ENCODE measurements at regions not wholly inside any gene's neighbourhood (a gene's known extent, or its start where the extent isn't known, plus 50 kb on each side); places are given as distances from the start of the nearest gene placed in this dataset.
A peak's percentile ranks its signal among the peaks of the same experiment; 100 is the strongest.

DNA sequence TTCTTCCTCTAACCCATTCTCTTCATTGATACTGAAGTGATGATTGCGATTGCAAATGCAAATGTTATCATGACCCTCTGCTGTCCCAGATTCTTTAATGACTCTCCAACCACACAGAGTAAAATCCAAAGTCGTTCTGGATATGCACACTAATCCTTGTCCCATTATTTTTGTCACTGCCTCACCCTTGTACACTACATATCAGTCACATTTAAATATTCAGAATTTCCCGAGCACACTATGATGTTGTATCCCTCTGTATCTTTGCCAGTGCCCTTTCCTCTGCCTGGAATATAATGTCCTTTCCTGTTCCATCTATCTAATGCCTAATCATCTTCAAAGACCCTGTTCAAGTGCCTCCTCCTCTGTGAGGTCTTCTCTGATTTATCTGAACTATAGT lies 55.4 kb upstream of the MMP13 start:
- no peak overlapping the region for H2AFZ ChIP-seq (ENCODE audit: control insufficient read depth, low read length)
- TF ChIP-seq, protein P1, sequence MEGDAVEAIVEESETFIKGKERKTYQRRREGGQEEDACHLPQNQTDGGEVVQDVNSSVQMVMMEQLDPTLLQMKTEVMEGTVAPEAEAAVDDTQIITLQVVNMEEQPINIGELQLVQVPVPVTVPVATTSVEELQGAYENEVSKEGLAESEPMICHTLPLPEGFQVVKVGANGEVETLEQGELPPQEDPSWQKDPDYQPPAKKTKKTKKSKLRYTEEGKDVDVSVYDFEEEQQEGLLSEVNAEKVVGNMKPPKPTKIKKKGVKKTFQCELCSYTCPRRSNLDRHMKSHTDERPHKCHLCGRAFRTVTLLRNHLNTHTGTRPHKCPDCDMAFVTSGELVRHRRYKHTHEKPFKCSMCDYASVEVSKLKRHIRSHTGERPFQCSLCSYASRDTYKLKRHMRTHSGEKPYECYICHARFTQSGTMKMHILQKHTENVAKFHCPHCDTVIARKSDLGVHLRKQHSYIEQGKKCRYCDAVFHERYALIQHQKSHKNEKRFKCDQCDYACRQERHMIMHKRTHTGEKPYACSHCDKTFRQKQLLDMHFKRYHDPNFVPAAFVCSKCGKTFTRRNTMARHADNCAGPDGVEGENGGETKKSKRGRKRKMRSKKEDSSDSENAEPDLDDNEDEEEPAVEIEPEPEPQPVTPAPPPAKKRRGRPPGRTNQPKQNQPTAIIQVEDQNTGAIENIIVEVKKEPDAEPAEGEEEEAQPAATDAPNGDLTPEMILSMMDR (optimal IDR thresholded peaks at IDR 0.05 in 1 of 3, IDR thresholded peaks at IDR 0.05 in 1 of 3, conservative IDR thresholded peaks at IDR 0.05 in 1 of 3; ENCODE audit: extremely low read depth in 1 of 3, insufficient read depth in 2 of 3, low read length in 3 of 3) = no peak
- no peak for TF ChIP-seq EZH2 (IDR thresholded peaks at IDR 0.05; ENCODE audit: low read length)
- dilution Hi-C loops (cut with MboI; ENCODE audit: extremely low pct_ligation_motif_present, low sequenced_read_pairs) = no loop called here
- H3K4me1 ChIP-seq (ENCODE audit: control insufficient read depth, extremely low read depth, insufficient read depth, low read length) = peaks cover 3% of the 10 kb centered on the region
- no peaks in the 10 kb centered on the region for H3K27me3 ChIP-seq (ENCODE audit: control insufficient read depth, extremely low read depth, insufficient read depth, low read length)
- no peaks in the 10 kb centered on the region for H3K9me1 ChIP-seq (ENCODE audit: control insufficient read depth, extremely low read depth, insufficient read depth, low read length)
- no peak overlapping the region for H3K27ac ChIP-seq (ENCODE audit: control insufficient read depth, insufficient read depth, low read length)
- DNase-seq (ENCODE audit: low read depth, low spot score) (no peak), FAIRE-seq (no peak)
- H3K9ac ChIP-seq (ENCODE audit: control insufficient read depth, extremely low read depth, insufficient read depth, low read length) = no peak overlapping the region
- no peaks in the 10 kb centered on the region for H4K20me1 ChIP-seq (ENCODE audit: control insufficient read depth, extremely low read depth, insufficient read depth, low read length)
- peaks cover 5% of the 10 kb centered on the region for H3K9me3 ChIP-seq (ENCODE audit: control insufficient read depth, low read depth, low read length)
- H3K79me2 ChIP-seq (ENCODE audit: control insufficient read depth, insufficient read depth, low read length) = no peaks in the 10 kb centered on the region
- H3K4me3 ChIP-seq (ENCODE audit: control insufficient read depth in 2 of 3, extremely low read depth in 1 of 3, insufficient read depth in 2 of 3, low read depth in 1 of 3, low read length in 3 of 3) = no peak overlapping the region
- H3K4me2 ChIP-seq (ENCODE audit: control insufficient read depth, extremely low read depth, insufficient read depth, low read depth, low read length) = no peak overlapping the region
- no peaks in the 10 kb centered on the region for H3K36me3 ChIP-seq (ENCODE audit: control insufficient read depth in 2 of 2, extremely low read depth in 1 of 2, insufficient read depth in 2 of 2, low read length in 2 of 2)

DNA sequence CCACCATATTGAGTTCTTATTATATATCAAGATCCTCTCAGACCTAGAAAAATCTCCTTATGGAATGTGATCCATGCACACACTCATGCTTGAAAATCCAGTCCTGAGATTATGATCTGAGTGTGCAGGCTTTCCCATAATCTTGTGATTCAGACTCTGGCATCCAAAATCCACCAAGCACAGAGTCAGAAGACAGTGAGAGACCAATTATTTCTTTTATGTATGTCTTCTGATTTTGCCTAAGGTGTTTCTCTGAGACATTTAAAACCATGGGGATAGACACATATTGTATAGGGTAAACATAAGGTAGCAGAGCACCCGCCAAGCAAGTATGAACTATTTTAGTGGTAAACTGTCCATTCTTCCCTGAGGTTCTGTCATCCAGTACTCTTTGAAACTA lies 52.0 kb upstream of the MMP13 start:
- Histone ChIP-seq H3K4me1 (ENCODE audit: control insufficient read depth, extremely low read depth, insufficient read depth, low read length) (peaks cover 3% of the 10 kb centered on the region), H4K20me1 (ENCODE audit: control insufficient read depth, extremely low read depth, insufficient read depth, low read length) (no peaks in the 10 kb centered on the region), H3K4me2 (ENCODE audit: control insufficient read depth, extremely low read depth, insufficient read depth, low read depth, low read length) (no peak overlapping the region), H3K79me2 (ENCODE audit: control insufficient read depth, insufficient read depth, low read length) (no peaks in the 10 kb centered on the region), H3K27ac (ENCODE audit: control insufficient read depth, insufficient read depth, low read length) (no peak overlapping the region), H3K27me3 (ENCODE audit: control insufficient read depth, extremely low read depth, insufficient read depth, low read length) (no peaks in the 10 kb centered on the region), H3K9me1 (ENCODE audit: control insufficient read depth, extremely low read depth, insufficient read depth, low read length) (no peaks in the 10 kb centered on the region), H3K36me3 (ENCODE audit: control insufficient read depth in 2 of 2, extremely low read depth in 1 of 2, insufficient read depth in 2 of 2, low read length in 2 of 2) (no peaks in the 10 kb centered on the region), H2AFZ (ENCODE audit: control insufficient read depth, low read length) (no peak overlapping the region), H3K4me3 (ENCODE audit: control insufficient read depth in 2 of 3, extremely low read depth in 1 of 3, insufficient read depth in 2 of 3, low read depth in 1 of 3, low read length in 3 of 3) (no peak overlapping the region), H3K9ac (ENCODE audit: control insufficient read depth, extremely low read depth, insufficient read depth, low read length) (no peak overlapping the region), H3K9me3 (ENCODE audit: control insufficient read depth, low read depth, low read length) (peaks cover 5% of the 10 kb centered on the region)
- TF ChIP-seq, protein P1 (optimal IDR thresholded peaks at IDR 0.05 in 1 of 3, IDR thresholded peaks at IDR 0.05 in 1 of 3, conservative IDR thresholded peaks at IDR 0.05 in 1 of 3; ENCODE audit: extremely low read depth in 1 of 3, insufficient read depth in 2 of 3, low read length in 3 of 3) = no peak
- no peak for TF ChIP-seq EZH2 (IDR thresholded peaks at IDR 0.05; ENCODE audit: low read length)
- dilution Hi-C loops (cut with MboI; ENCODE audit: extremely low pct_ligation_motif_present, low sequenced_read_pairs) = no loop called here
- FAIRE-seq (peak; percentile 26), DNase-seq (ENCODE audit: low read depth, low spot score) (no peak)

Measured in keratinocyte (primary cell).